Body of pancreas (tissue), 4 donors: ENCODE measurements at regions not wholly inside any gene's neighbourhood (a gene's known extent, or its start where the extent isn't known, plus 50 kb on each side); places are given as distances from the start of the nearest gene placed in this dataset.

Experiments
- CTCF ChIP-seq, 7 experiments: fragments of 450-650 bp in 4 of 7; fragments of 200-600 bp in 3 of 7; sonication (generic) in 3 of 7; IDR thresholded peaks; one replicate each; pipeline ENCODE4 v1.5.1; 2016 to 2019; ENCODE audit warnings: antibody characterized with exemption in 7 of 7
- POLR2A ChIP-seq, 3 donors: fragments of 450-650 bp; IDR thresholded peaks; one replicate each; pipeline ENCODE4 v1.6.1; 2016; ENCODE audit warnings: antibody characterized with exemption in 3 of 3, mild to moderate bottlenecking in 2 of 3

- TF ChIP-seq CTCF (IDR thresholded peaks at IDR 0.05) = no peak
- TF ChIP-seq POLR2A (IDR thresholded peaks at IDR 0.05) = no peak
Observed at GRCh38 chr4:23028875-23029274, 336.1 kb downstream of the GBA3 start.
